PC-9 (cell line): ENCODE measurements at regions not wholly inside any gene's neighbourhood (a gene's known extent, or its start where the extent isn't known, plus 50 kb on each side); places are given as distances from the start of the nearest gene placed in this dataset.

ENCODE experiments used
- BruUV-seq: library from RNA; stranded (reverse); fragments of 400-500 nt; replicated peaks from 2 replicates; lab custom pipeline; 2021; lab: Mats Ljungman, UMichigan
- CTCF ChIA-PET: fragments of 300-600 bp; sonication (Branson Sonifier 250); formaldehyde crosslinking; loops from one replicate; lab custom pipeline; 2022; ENCODE audit warnings: antibody characterized with exemption; lab: Charles Lee
- POLR2A ChIA-PET: fragments of 300-600 bp; sonication (Branson Sonifier 250); formaldehyde crosslinking; loops from one replicate; lab custom pipeline; 2022; ENCODE audit warnings: antibody characterized with exemption; ENCODE audit not compliant: unreplicated experiment; lab: Charles Lee
- DNase-seq, 2 experiments: peaks; one replicate each; pipeline versions ENCODE4 v3.0.0 to v3.0.0-alpha.2; 2015 to 2022; ENCODE audit warnings: mixed read lengths in 1 of 2
- H2AFZ ChIP-seq: fragments of 200-600 bp; sonication (generic); 2 replicates; pipeline ENCODE4 v1.8.1; 2017; ENCODE audit warnings: antibody characterized with exemption
- H3F3A ChIP-seq: fragments of 200-600 bp; sonication (generic); 2 replicates; pipeline ENCODE4 v1.8.1; 2017; ENCODE audit warnings: antibody characterized with exemption, mild to moderate bottlenecking, low read depth; ENCODE audit not compliant: insufficient read depth
- H3K27ac ChIP-seq: fragments of 200-600 bp; sonication (generic); 2 replicates; pipeline ENCODE4 v1.6.1; 2016; ENCODE audit warnings: mixed run types
- H3K27me3 ChIP-seq: fragments of 200-600 bp; sonication (generic); 2 replicates; pipeline ENCODE4 v1.6.1; 2016; ENCODE audit warnings: low read depth, mixed run types; ENCODE audit not compliant: insufficient read depth
- H3K36me3 ChIP-seq: fragments of 200-600 bp; sonication (generic); 2 replicates; pipeline ENCODE4 v1.6.1; 2016; ENCODE audit warnings: low read depth, mixed run types
- H3K4me1 ChIP-seq: fragments of 200-600 bp; sonication (generic); replicated peaks from 2 replicates; pipeline ENCODE4 v1.6.1; 2016; ENCODE audit warnings: mixed run types; ENCODE audit not compliant: insufficient read depth
- H3K4me2 ChIP-seq: fragments of 200-600 bp; sonication (generic); 2 replicates; pipeline ENCODE4 v1.6.1; 2017; ENCODE audit warnings: mixed run types
- H3K4me3 ChIP-seq: fragments of 200-600 bp; sonication (generic); 2 replicates; pipeline ENCODE4 v1.6.1; 2016; ENCODE audit warnings: mixed run types
- H3K79me2 ChIP-seq: fragments of 200-600 bp; sonication (generic); 2 replicates; pipeline ENCODE4 v1.6.1; 2017; ENCODE audit warnings: low read depth, mixed run types
- H3K9me2 ChIP-seq: fragments of 200-600 bp; sonication (generic); 2 replicates; pipeline ENCODE4 v1.8.1; 2017; ENCODE audit warnings: mild to moderate bottlenecking; ENCODE audit not compliant: insufficient read depth
- H3K9me3 ChIP-seq: fragments of 200-600 bp; sonication (generic); 2 replicates; pipeline ENCODE4 v1.8.1; 2016; ENCODE audit warnings: low read depth; ENCODE audit not compliant: insufficient read depth
- H4K20me1 ChIP-seq: fragments of 200-600 bp; sonication (generic); 2 replicates; pipeline ENCODE4 v1.8.1; 2017; ENCODE audit not compliant: insufficient read depth
- CTCF ChIP-seq: fragments of 200-600 bp; sonication (generic); conservative IDR thresholded peaks from 2 replicates; pipeline ENCODE4 v1.6.1; 2017; ENCODE audit warnings: mixed run types, antibody characterized with exemption, mild to moderate bottlenecking, moderate library complexity
- EZH2 ChIP-seq: fragments of 200-600 bp; sonication (generic); IDR thresholded peaks from 2 replicates; pipeline ENCODE4 v1.8.0; 2017; ENCODE audit warnings: antibody characterized with exemption, low read depth
- intact Hi-C: fragments of 100-400 bp; cut with micrococcal nuclease; formaldehyde crosslinking; loops from one replicate; pipeline ENCODE4 v1.10.0; 2022; ENCODE audit not compliant: unreplicated experiment

- TF ChIP-seq CTCF (peak; percentile 52), EZH2 (no peak)
- Histone ChIP-seq H3K4me3 (no peak overlapping the region), H3K4me2 (no peak overlapping the region), H3K79me2 (no peaks in the 10 kb centered on the region), H3K4me1 (no peaks in the 10 kb centered on the region), H2AFZ (no peak overlapping the region), H3K36me3 (no peaks in the 10 kb centered on the region), H3K9me2 (no peaks in the 10 kb centered on the region), H4K20me1 (no peaks in the 10 kb centered on the region), H3K9me3 (no peaks in the 10 kb centered on the region), H3F3A (no peaks in the 10 kb centered on the region), H3K27ac (no peak overlapping the region), H3K27me3 (no peaks in the 10 kb centered on the region)
- no peak for DNase-seq
- ChIA-PET CTCF (no interaction called here), POLR2A (no interaction called here)
- BruUV-seq, result no TSS peak
- intact Hi-C loops, result loop anchor here (5.0 kb wide), 1 partner anchor 102 kb away; the partner anchor contains the start of gene CCSER1
Observed at GRCh38 chr4:90025248-90025647, 101.9 kb upstream of the CCSER1 start.

GRCh38 chr4:90027565-90027964, 99.6 kb upstream of the CCSER1 start:
- Histone ChIP-seq H3K27me3 (no peaks in the 10 kb centered on the region), H3K79me2 (no peaks in the 10 kb centered on the region), H3K36me3 (no peaks in the 10 kb centered on the region), H3K27ac (no peak overlapping the region), H4K20me1 (no peaks in the 10 kb centered on the region), H3K4me2 (no peak overlapping the region), H3K9me3 (no peaks in the 10 kb centered on the region), H2AFZ (no peak overlapping the region), H3K4me1 (no peaks in the 10 kb centered on the region), H3F3A (no peaks in the 10 kb centered on the region), H3K9me2 (no peaks in the 10 kb centered on the region), H3K4me3 (no peak overlapping the region)
- no peak for DNase-seq
- TF ChIP-seq EZH2 (no peak), CTCF (no peak)
- intact Hi-C loops, result loop anchor here (5.0 kb wide), 1 partner anchor 100 kb away; the partner anchor contains the start of gene CCSER1
- no TSS peak for BruUV-seq
- ChIA-PET CTCF (no interaction called here), POLR2A (no interaction called here)

- H3K79me2 ChIP-seq, result no peaks in the 10 kb centered on the region
- intact Hi-C loops, result loop anchor here (5.0 kb wide), 1 partner anchor 99 kb away; the partner anchor contains the start of gene CCSER1
- no peak for TF ChIP-seq EZH2
- no peak for TF ChIP-seq CTCF
- no peak overlapping the region for H3K4me2 ChIP-seq
- no peaks in the 10 kb centered on the region for H3F3A ChIP-seq
- H3K36me3 ChIP-seq, result no peaks in the 10 kb centered on the region
- H4K20me1 ChIP-seq, result no peaks in the 10 kb centered on the region
- H3K27ac ChIP-seq, result no peak overlapping the region
- H2AFZ ChIP-seq, result no peak overlapping the region
- H3K4me3 ChIP-seq, result no peak overlapping the region
- no TSS peak for BruUV-seq
- no peaks in the 10 kb centered on the region for H3K4me1 ChIP-seq
- ChIA-PET POLR2A (no interaction called here), CTCF (no interaction called here)
- no peaks in the 10 kb centered on the region for H3K9me3 ChIP-seq
- no peak for DNase-seq
- H3K9me2 ChIP-seq, result no peaks in the 10 kb centered on the region
- no peaks in the 10 kb centered on the region for H3K27me3 ChIP-seq
Observed at GRCh38 chr4:90028460-90028859, 98.7 kb upstream of the CCSER1 start.
